ENCODE measurements at regions not wholly inside any gene's neighbourhood (a gene's known extent, or its start where the extent isn't known, plus 50 kb on each side); places are given as distances from the start of the nearest gene placed in this dataset.
"Not testable (repeated sequence)": the region's sequence is repeated elsewhere in the genome, so short reads cannot be mapped to it uniquely, and the experiment has no call there.

DNA sequence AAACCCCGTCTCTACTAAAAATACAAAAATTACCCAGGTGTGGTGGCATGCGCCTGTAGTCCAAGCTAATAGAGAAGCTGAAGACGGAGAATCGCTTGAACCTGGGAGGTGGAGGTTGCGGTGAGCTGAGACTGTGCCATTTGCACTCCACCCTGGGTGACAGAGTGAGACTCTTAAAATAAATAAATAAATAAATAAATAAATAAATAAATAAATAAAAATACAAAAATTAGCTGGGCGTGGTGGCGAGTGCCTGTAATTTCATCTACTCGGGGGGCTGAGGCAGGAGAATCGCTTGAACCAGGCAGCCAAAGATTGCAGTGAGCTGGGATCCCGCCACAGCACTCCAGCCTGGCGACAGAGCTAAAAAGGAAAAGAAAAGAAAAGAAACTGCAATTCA, 239.8 kb downstream of the ALG10 start:
- not testable (repeated sequence) for TF ChIP-seq POLR2A (IDR thresholded peaks at IDR 0.05)
- TF ChIP-seq, protein P1, sequence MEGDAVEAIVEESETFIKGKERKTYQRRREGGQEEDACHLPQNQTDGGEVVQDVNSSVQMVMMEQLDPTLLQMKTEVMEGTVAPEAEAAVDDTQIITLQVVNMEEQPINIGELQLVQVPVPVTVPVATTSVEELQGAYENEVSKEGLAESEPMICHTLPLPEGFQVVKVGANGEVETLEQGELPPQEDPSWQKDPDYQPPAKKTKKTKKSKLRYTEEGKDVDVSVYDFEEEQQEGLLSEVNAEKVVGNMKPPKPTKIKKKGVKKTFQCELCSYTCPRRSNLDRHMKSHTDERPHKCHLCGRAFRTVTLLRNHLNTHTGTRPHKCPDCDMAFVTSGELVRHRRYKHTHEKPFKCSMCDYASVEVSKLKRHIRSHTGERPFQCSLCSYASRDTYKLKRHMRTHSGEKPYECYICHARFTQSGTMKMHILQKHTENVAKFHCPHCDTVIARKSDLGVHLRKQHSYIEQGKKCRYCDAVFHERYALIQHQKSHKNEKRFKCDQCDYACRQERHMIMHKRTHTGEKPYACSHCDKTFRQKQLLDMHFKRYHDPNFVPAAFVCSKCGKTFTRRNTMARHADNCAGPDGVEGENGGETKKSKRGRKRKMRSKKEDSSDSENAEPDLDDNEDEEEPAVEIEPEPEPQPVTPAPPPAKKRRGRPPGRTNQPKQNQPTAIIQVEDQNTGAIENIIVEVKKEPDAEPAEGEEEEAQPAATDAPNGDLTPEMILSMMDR (IDR thresholded peaks at IDR 0.05): not testable (repeated sequence)

Measured in testis (tissue), 2 donors.